Activated CD4-positive, alpha-beta memory T cell treated with anti-CD3 and anti-CD28 coated beads for 36 hours (primary cell): ENCODE measurements at regions not wholly inside any gene's neighbourhood (a gene's known extent, or its start where the extent isn't known, plus 50 kb on each side); places are given as distances from the start of the nearest gene placed in this dataset.

Experiments
- CTCF ChIA-PET: fragments of 350-600 bp; sonication (Branson Sonifier 250); formaldehyde crosslinking; loops from one replicate; lab custom pipeline; 2021; ENCODE audit warnings: antibody characterized with exemption, inconsistent platforms; lab: Charles Lee
- POLR2A ChIA-PET: fragments of 350-600 bp; sonication (Branson Sonifier 250); formaldehyde crosslinking; loops from one replicate; lab custom pipeline; 2021; ENCODE audit warnings: antibody characterized with exemption; lab: Charles Lee
- DNase-seq: peaks from one replicate; pipeline ENCODE4 v3.0.0-alpha.2; 2020
- H3K27ac Mint-ChIP-seq: one replicate; pipeline ENCODE4 v1.8.0; 2021; ENCODE audit warnings: mixed read lengths
- H3K27me3 Mint-ChIP-seq: one replicate; pipeline ENCODE4 v1.8.0; 2021; ENCODE audit warnings: mixed read lengths
- H3K36me3 Mint-ChIP-seq: one replicate; pipeline ENCODE4 v1.8.0; 2021; ENCODE audit warnings: mixed read lengths
- H3K4me1 Mint-ChIP-seq: one replicate; pipeline ENCODE4 v1.8.0; 2021; ENCODE audit warnings: low read depth, mixed read lengths
- H3K4me3 Mint-ChIP-seq: one replicate; pipeline ENCODE4 v1.8.0; 2021; ENCODE audit warnings: mild to moderate bottlenecking, mixed read lengths
- H3K9me3 Mint-ChIP-seq: one replicate; pipeline ENCODE4 v1.8.0; 2021; ENCODE audit warnings: mixed read lengths
- intact Hi-C: fragments of 100-400 bp; cut with micrococcal nuclease; formaldehyde crosslinking; loops from one replicate; pipeline ENCODE4 v1.15.1; 2023

GRCh38 chr3:192031941-192032340, 571.0 kb downstream of the PYDC2 start:
- ChIA-PET CTCF (no interaction called here), POLR2A (no interaction called here)
- peaks cover 5% of the 10 kb centered on the region for H3K9me3 Mint-ChIP-seq
- H3K4me3 Mint-ChIP-seq = no peak overlapping the region
- no peak overlapping the region for H3K27ac Mint-ChIP-seq
- no peaks in the 10 kb centered on the region for H3K27me3 Mint-ChIP-seq
- H3K4me1 Mint-ChIP-seq = no peaks in the 10 kb centered on the region
- intact Hi-C loops = no loop called here
- no peak for DNase-seq
- H3K36me3 Mint-ChIP-seq = no peaks in the 10 kb centered on the region

DNA sequence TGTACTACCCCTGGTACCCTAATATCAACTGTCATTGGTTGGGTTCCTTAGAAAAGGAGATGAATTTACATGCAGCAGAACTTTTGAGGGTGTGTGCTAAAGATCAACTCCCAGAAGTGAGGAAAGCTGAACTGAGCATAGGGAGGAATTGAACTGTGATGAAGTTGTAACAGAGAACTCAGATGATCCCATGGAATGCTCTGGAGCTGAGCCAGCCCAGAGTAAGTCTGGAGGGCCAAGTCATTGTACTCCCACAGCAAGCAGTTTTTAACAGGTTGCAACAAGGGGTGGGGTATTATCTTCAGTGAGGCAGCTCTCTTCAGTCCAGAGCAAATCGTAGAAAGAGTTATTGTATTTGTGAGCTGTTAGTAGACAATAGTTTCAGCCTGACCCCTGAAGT, 572.3 kb downstream of the PYDC2 start:
- H3K27me3 Mint-ChIP-seq = no peaks in the 10 kb centered on the region
- peaks cover 5% of the 10 kb centered on the region for H3K9me3 Mint-ChIP-seq
- ChIA-PET CTCF (no interaction called here), POLR2A (no interaction called here)
- no peaks in the 10 kb centered on the region for H3K36me3 Mint-ChIP-seq
- no peaks in the 10 kb centered on the region for H3K4me1 Mint-ChIP-seq
- intact Hi-C loops = no loop called here
- H3K4me3 Mint-ChIP-seq = no peak overlapping the region
- no peak for DNase-seq
- H3K27ac Mint-ChIP-seq = no peak overlapping the region

DNA sequence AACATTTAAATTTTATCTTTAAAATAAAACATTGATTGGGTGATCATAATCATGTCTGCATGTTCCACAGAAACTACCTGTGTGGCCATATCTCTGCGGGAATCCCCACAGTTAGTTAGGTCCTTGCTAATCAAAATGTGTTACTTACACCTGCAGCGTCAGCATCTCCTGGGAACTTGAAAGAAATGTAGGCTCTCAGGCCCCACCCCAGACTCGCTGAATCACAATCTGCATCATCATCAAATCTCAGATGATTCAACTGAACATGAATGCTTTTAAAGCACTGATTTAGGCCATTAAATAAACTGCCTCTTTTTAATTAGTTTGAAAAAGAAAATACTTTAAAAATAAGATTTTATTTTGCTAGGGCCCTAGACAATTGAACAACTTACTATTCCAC, 577.8 kb downstream of the PYDC2 start:
- POLR2A ChIA-PET = no interaction called here
- no peak overlapping the region for H3K4me3 Mint-ChIP-seq
- intact Hi-C loops = no loop called here
- no peaks in the 10 kb centered on the region for H3K36me3 Mint-ChIP-seq
- CTCF ChIA-PET = no interaction called here
- no peak for DNase-seq
- no peak overlapping the region for H3K27ac Mint-ChIP-seq
- H3K4me1 Mint-ChIP-seq = no peaks in the 10 kb centered on the region
- no peaks in the 10 kb centered on the region for H3K27me3 Mint-ChIP-seq
- peaks cover 2% of the 10 kb centered on the region for H3K9me3 Mint-ChIP-seq

- H3K36me3 Mint-ChIP-seq = no peaks in the 10 kb centered on the region
- H3K9me3 Mint-ChIP-seq = peaks cover 2% of the 10 kb centered on the region
- H3K4me1 Mint-ChIP-seq = no peaks in the 10 kb centered on the region
- DNase-seq = no peak
- no peaks in the 10 kb centered on the region for H3K27me3 Mint-ChIP-seq
- H3K4me3 Mint-ChIP-seq = no peak overlapping the region
- no peak overlapping the region for H3K27ac Mint-ChIP-seq
- intact Hi-C loops = no loop called here
- CTCF ChIA-PET = no interaction called here
- POLR2A ChIA-PET = no interaction called here
Measured at GRCh38 chr3:192039593-192039992, 578.6 kb downstream of the PYDC2 start.

DNA sequence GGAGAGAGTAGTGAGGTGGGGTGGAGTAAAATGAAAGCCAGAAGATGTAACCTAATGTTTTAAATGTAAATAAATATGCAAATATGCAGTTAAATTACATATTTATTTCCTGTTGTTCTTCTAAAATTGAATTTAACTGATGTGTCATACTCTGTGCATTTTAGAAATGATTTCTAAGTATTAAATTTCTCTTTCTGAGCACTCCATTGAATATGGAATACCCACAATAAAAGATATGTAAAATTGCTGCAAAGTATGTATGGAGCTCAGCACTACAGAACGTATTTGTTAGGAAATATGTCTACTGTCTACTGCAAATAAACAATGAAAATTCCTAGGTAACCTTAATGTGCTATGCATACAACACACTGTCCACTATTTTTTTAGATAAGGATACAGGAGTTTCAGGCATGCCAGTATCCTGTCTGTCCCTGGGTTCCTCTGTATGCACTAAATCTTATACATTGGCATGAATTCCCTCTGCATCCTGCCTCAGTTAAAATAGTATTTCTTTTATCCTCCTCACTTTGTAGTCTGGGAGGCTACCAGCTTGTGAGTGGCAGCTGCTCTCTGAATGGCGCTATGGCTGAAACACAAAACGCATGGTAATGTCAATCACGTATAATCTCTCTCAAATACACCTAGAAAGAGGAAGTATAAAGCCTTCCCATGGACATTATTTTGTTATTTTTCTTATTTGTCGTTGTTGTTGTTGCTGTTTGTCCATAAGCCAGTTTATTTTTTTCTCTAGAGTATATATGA, 579.5 kb downstream of the PYDC2 start:
- Mint-ChIP-seq H3K4me3 (no peak overlapping the region), H3K9me3 (peaks cover 2% of the 10 kb centered on the region), H3K27ac (no peak overlapping the region), H3K36me3 (no peaks in the 10 kb centered on the region), H3K4me1 (no peaks in the 10 kb centered on the region), H3K27me3 (no peaks in the 10 kb centered on the region)
- CTCF ChIA-PET = no interaction called here
- POLR2A ChIA-PET = no interaction called here
- intact Hi-C loops = no loop called here
- no peak for DNase-seq

GRCh38 chr3:192042116-192042515, 581.2 kb downstream of the PYDC2 start:
- H3K36me3 Mint-ChIP-seq = no peaks in the 10 kb centered on the region
- H3K27ac Mint-ChIP-seq = no peak overlapping the region
- no peaks in the 10 kb centered on the region for H3K27me3 Mint-ChIP-seq
- CTCF ChIA-PET = no interaction called here
- H3K9me3 Mint-ChIP-seq = no peaks in the 10 kb centered on the region
- DNase-seq = no peak
- intact Hi-C loops = no loop called here
- H3K4me3 Mint-ChIP-seq = no peak overlapping the region
- POLR2A ChIA-PET = no interaction called here
- H3K4me1 Mint-ChIP-seq = no peaks in the 10 kb centered on the region

DNA sequence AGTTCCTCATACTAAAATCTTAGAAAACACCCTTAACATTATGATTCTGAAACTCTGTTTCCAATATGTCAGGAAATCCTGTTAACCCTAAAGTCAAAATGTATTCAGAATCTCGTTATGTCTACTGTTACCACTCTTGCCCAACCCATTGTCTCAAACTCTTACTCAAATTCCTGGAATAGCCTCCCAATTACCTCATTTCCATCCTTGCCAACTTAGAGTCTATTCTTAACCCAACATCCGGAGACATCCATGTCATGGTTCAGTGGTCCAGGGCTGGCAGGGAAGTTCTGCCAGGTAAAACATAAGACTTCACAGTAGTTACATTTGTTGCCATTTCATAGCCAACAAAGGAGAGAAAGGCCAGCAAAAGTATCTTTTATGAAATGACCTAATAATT, 593.9 kb downstream of the PYDC2 start:
- ChIA-PET POLR2A (no interaction called here), CTCF (no interaction called here)
- H3K27me3 Mint-ChIP-seq = no peaks in the 10 kb centered on the region
- DNase-seq = no peak
- intact Hi-C loops = no loop called here
- peaks cover 5% of the 10 kb centered on the region for H3K9me3 Mint-ChIP-seq
- no peaks in the 10 kb centered on the region for H3K36me3 Mint-ChIP-seq
- no peak overlapping the region for H3K4me3 Mint-ChIP-seq
- H3K4me1 Mint-ChIP-seq = no peaks in the 10 kb centered on the region
- no peak overlapping the region for H3K27ac Mint-ChIP-seq

- Mint-ChIP-seq H3K4me3 (no peak overlapping the region), H3K9me3 (peaks cover 5% of the 10 kb centered on the region), H3K36me3 (no peaks in the 10 kb centered on the region), H3K27ac (no peak overlapping the region), H3K27me3 (no peaks in the 10 kb centered on the region), H3K4me1 (no peaks in the 10 kb centered on the region)
- DNase-seq = no peak
- POLR2A ChIA-PET = no interaction called here
- CTCF ChIA-PET = no interaction called here
- intact Hi-C loops = no loop called here
Measured at GRCh38 chr3:192055946-192056345, 595.0 kb downstream of the PYDC2 start.

DNA sequence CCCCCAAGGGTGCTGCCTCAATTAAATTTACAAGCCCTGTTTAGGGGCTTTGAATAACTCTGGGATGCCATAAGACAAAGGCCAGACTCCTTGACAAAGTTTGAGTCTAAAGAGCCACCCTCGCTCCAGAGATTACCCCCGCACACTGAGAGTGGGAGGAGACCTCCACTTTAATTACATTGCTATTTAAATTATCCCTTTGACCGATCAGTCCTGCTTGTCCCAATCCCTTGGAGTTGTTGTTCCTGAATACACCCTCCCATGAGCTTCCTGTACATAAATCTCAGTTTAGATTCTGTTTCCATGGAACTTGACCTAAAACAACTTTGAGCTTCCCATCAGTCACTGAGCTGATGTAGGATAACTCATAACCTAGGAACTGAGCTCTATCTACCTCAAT, 596.3 kb downstream of the PYDC2 start:
- no peak overlapping the region for H3K4me3 Mint-ChIP-seq
- CTCF ChIA-PET = no interaction called here

GRCh38 chr3:192060160-192060781, 599.3 kb downstream of the PYDC2 start:
- H3K4me3 Mint-ChIP-seq = no peak overlapping the region
- H3K4me1 Mint-ChIP-seq = no peaks in the 10 kb centered on the region
- no peak overlapping the region for H3K27ac Mint-ChIP-seq
- ChIA-PET CTCF (no interaction called here), POLR2A (no interaction called here)
- H3K27me3 Mint-ChIP-seq = no peaks in the 10 kb centered on the region
- H3K9me3 Mint-ChIP-seq = no peaks in the 10 kb centered on the region
- DNase-seq = no peak
- no peaks in the 10 kb centered on the region for H3K36me3 Mint-ChIP-seq
- intact Hi-C loops = no loop called here

More for the DNA sequence above, 596.3 kb downstream of the PYDC2 start:
- Mint-ChIP-seq H3K27ac (no peak overlapping the region), H3K4me1 (no peaks in the 10 kb centered on the region), H3K9me3 (peaks cover 5% of the 10 kb centered on the region), H3K27me3 (no peaks in the 10 kb centered on the region), H3K36me3 (no peaks in the 10 kb centered on the region)
- intact Hi-C loops = no loop called here
- no peak for DNase-seq
- POLR2A ChIA-PET = no interaction called here

GRCh38 chr3:192061426-192061825, 600.5 kb downstream of the PYDC2 start:
- Mint-ChIP-seq H3K4me3 (no peak overlapping the region), H3K27me3 (no peaks in the 10 kb centered on the region), H3K4me1 (no peaks in the 10 kb centered on the region), H3K9me3 (no peaks in the 10 kb centered on the region), H3K27ac (no peak overlapping the region), H3K36me3 (no peaks in the 10 kb centered on the region)
- POLR2A ChIA-PET = no interaction called here
- no peak for DNase-seq
- intact Hi-C loops = no loop called here
- CTCF ChIA-PET = no interaction called here

- no peak for DNase-seq
- CTCF ChIA-PET = no interaction called here
- intact Hi-C loops = no loop called here
- H3K27ac Mint-ChIP-seq = no peak overlapping the region
- no peaks in the 10 kb centered on the region for H3K36me3 Mint-ChIP-seq
- POLR2A ChIA-PET = no interaction called here
- H3K4me1 Mint-ChIP-seq = no peaks in the 10 kb centered on the region
- no peaks in the 10 kb centered on the region for H3K9me3 Mint-ChIP-seq
- no peak overlapping the region for H3K4me3 Mint-ChIP-seq
- H3K27me3 Mint-ChIP-seq = no peaks in the 10 kb centered on the region
Measured at GRCh38 chr3:192062186-192062585, 601.2 kb downstream of the PYDC2 start.

DNA sequence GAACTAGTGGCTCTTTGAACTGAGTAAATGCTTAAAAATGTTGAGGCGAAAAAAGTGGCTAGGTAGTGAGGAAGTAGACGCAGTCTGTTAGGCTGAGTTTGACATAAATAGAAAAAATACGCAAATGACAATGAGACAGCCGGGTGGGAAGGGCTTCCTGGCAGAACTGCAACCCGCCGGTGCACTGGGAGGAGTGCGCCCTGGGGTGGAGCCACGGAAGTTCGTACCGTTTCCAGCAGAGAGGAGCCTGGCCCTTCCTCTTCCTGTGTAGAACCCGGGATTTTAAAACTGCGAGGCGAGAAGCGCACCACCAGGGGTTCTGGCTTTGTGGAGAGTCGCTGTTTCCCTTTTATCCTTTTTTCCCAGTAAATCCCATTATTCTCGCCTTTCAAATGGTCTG, 602.6 kb downstream of the PYDC2 start:
- CTCF ChIA-PET = no interaction called here
- no peaks in the 10 kb centered on the region for H3K9me3 Mint-ChIP-seq
- H3K27me3 Mint-ChIP-seq = no peaks in the 10 kb centered on the region
- POLR2A ChIA-PET = no interaction called here
- intact Hi-C loops = no loop called here
- no peak overlapping the region for H3K4me3 Mint-ChIP-seq
- no peak for DNase-seq
- H3K4me1 Mint-ChIP-seq = no peaks in the 10 kb centered on the region
- H3K36me3 Mint-ChIP-seq = no peaks in the 10 kb centered on the region
- H3K27ac Mint-ChIP-seq = no peak overlapping the region
